GM12878 (cell line): ENCODE measurements at regions not wholly inside any gene's neighbourhood (a gene's known extent, or its start where the extent isn't known, plus 50 kb on each side); places are given as distances from the start of the nearest gene placed in this dataset.

ENCODE experiments used
- EZH2 ChIP-seq: IDR thresholded peaks from 2 replicates; pipeline ENCODE4 v1.6.1; 2012; ENCODE audit warnings: low read depth, mild to moderate bottlenecking, control low read depth, inconsistent platforms, low read length, borderline replicate concordance; ENCODE audit not compliant: control insufficient read depth
- POLR2A ChIP-seq: IDR thresholded peaks from 2 replicates; pipeline ENCODE4 v1.6.1; 2011; ENCODE audit warnings: low read depth, mild to moderate bottlenecking, low read length
- POLR2AphosphoS2 ChIP-seq: IDR thresholded peaks from 2 replicates; pipeline ENCODE4 v1.6.1; 2011; ENCODE audit warnings: low read depth, mild to moderate bottlenecking, low read length, improper control_type of control experiment, moderate library complexity
- SMC3 ChIP-seq: IDR thresholded peaks from 2 replicates; pipeline ENCODE4 v1.6.1; 2011; ENCODE audit warnings: low read length, improper control_type of control experiment, borderline replicate concordance
- TF ChIP-seq, protein P1 (sequence below), 3 experiments: IDR thresholded peaks in 2 of 3; conservative IDR thresholded peaks in 1 of 3; 2 replicates each; pipeline ENCODE4 v1.5.1; 2011; ENCODE audit warnings: low read depth in 3 of 3, low read length in 3 of 3, mild to moderate bottlenecking in 3 of 3, control low read depth in 2 of 3, moderate library complexity in 2 of 3, inconsistent platforms in 1 of 3, mixed read lengths in 1 of 3; ENCODE audit not compliant: control insufficient read depth in 2 of 3, insufficient read depth in 1 of 3; ENCODE audit errors: extremely low read depth in 1 of 3
- TF ChIP-seq, protein P2 (sequence below): fragments of 450-650 bp; IDR thresholded peaks from 2 replicates; pipeline ENCODE4 v1.6.1; 2017; ENCODE audit warnings: mild to moderate bottlenecking, moderate library complexity

DNA sequence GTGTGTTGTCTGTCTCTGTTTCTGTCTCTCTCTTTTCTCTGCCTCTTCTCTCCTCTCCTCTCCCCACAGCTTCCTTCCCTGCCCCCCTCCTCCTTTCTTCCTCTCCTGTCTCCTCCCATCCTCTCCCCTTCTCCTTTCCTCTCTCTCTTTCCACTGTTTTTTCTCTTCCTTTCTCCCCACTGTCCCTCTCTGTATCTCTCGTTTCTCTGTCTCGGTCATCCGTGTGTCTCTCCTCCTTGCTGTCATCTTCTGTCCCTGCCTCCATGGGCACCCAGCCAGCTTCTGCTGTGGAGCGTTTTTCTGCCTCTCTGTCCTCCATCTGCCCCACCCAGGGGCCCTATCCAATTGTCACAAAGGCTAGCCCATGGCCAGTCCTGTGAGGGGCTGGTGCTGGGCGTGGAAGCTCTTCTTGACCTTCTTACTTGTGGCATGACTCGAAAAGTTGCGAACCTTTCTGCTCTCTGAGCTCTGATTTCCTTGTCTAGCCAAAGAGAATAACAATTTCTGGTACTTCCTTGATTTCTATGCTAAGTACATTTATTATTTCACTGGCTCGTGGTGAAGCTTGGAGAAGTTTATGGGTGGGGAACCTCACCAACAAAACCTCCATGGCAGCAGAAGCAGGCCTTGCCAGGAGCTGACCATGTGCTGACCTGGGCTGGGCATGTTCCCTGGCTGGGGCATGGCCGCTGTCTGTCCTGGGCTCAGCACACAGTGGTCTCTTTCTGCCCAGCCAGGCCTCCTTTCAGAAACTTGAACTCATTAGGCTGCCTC, 69.3 kb downstream of the CEBPB start:
- TF ChIP-seq, protein P1, sequence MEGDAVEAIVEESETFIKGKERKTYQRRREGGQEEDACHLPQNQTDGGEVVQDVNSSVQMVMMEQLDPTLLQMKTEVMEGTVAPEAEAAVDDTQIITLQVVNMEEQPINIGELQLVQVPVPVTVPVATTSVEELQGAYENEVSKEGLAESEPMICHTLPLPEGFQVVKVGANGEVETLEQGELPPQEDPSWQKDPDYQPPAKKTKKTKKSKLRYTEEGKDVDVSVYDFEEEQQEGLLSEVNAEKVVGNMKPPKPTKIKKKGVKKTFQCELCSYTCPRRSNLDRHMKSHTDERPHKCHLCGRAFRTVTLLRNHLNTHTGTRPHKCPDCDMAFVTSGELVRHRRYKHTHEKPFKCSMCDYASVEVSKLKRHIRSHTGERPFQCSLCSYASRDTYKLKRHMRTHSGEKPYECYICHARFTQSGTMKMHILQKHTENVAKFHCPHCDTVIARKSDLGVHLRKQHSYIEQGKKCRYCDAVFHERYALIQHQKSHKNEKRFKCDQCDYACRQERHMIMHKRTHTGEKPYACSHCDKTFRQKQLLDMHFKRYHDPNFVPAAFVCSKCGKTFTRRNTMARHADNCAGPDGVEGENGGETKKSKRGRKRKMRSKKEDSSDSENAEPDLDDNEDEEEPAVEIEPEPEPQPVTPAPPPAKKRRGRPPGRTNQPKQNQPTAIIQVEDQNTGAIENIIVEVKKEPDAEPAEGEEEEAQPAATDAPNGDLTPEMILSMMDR (IDR thresholded peaks at IDR 0.05 in 2 of 3, conservative IDR thresholded peaks at IDR 0.05 in 1 of 3; ENCODE audit: control insufficient read depth in 2 of 3, extremely low read depth in 1 of 3, insufficient read depth in 1 of 3, low read depth in 3 of 3, low read length in 3 of 3), result no peak
- no peak for TF ChIP-seq POLR2A
- TF ChIP-seq, protein P2, sequence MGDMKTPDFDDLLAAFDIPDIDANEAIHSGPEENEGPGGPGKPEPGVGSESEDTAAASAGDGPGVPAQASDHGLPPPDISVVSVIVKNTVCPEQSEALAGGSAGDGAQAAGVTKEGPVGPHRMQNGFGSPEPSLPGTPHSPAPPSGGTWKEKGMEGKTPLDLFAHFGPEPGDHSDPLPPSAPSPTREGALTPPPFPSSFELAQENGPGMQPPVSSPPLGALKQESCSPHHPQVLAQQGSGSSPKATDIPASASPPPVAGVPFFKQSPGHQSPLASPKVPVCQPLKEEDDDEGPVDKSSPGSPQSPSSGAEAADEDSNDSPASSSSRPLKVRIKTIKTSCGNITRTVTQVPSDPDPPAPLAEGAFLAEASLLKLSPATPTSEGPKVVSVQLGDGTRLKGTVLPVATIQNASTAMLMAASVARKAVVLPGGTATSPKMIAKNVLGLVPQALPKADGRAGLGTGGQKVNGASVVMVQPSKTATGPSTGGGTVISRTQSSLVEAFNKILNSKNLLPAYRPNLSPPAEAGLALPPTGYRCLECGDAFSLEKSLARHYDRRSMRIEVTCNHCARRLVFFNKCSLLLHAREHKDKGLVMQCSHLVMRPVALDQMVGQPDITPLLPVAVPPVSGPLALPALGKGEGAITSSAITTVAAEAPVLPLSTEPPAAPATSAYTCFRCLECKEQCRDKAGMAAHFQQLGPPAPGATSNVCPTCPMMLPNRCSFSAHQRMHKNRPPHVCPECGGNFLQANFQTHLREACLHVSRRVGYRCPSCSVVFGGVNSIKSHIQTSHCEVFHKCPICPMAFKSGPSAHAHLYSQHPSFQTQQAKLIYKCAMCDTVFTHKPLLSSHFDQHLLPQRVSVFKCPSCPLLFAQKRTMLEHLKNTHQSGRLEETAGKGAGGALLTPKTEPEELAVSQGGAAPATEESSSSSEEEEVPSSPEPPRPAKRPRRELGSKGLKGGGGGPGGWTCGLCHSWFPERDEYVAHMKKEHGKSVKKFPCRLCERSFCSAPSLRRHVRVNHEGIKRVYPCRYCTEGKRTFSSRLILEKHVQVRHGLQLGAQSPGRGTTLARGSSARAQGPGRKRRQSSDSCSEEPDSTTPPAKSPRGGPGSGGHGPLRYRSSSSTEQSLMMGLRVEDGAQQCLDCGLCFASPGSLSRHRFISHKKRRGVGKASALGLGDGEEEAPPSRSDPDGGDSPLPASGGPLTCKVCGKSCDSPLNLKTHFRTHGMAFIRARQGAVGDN, result no peak
- TF ChIP-seq EZH2, result no peak
- no peak for TF ChIP-seq POLR2AphosphoS2
- TF ChIP-seq SMC3, result no peak
